ENCODE measurements at regions not wholly inside any gene's neighbourhood (a gene's known extent, or its start where the extent isn't known, plus 50 kb on each side); places are given as distances from the start of the nearest gene placed in this dataset.
"Not testable (repeated sequence)": the region's sequence is repeated elsewhere in the genome, so short reads cannot be mapped to it uniquely, and the experiment has no call there.

DNA sequence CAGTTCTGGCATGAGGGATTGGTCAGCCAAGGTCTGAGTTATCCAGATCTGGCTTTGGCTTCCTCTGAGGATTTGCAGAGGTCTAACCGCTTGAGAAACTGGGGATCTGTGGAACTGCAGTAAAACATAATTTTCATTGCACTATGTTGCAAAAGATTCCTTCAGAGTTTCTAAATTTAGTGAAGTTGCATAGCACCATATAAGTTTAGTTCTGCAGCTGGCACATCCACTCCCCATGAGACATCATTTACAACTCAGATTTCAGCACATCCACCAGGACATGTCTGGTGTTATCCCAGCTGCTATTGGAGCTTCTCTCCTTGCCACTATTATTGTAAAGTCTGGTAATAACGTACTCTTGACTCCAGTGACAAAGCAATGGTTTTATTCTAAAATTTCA is 181.5 kb downstream of the CWF19L2 start:
- DNase-seq: no peak

DNA sequence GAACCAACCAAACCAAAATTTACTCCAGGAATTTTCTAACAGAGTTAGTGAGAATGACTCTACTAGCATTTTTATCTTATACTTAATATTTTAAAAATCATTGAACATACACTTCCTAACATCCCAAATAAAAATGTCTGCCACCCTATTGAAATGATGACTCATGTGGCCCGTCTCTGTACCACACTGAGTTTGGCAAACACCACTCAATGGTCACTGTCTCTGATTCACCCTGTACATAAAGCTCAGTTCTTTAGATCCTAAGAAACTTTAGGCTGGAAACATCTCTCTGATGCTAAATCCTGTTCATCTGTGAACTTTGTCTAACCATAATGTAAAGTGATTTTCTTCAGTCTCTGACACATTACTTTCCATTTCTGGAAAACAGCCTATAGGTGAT is 182.0 kb downstream of the CWF19L2 start:
- no peak for DNase-seq

DNA sequence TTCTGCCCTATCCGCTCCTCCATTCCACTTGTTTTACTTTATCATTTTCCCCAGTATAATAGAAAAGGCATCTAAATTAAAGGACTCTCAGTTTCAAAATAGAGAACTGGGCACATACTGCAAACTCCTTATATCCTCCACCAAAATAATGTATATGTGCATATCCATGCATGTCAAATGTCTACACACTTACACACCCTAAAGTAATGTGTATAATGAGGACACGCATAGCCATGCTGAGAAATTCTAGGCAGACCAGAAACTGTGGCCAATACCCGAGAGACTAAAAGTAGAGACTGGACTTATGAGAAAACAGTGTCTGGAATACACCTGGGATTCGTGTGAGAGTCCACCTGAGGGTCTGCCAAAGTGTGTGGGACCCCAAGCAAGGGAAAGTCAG is 183.5 kb downstream of the CWF19L2 start:
- DNase-seq: no peak

DNA sequence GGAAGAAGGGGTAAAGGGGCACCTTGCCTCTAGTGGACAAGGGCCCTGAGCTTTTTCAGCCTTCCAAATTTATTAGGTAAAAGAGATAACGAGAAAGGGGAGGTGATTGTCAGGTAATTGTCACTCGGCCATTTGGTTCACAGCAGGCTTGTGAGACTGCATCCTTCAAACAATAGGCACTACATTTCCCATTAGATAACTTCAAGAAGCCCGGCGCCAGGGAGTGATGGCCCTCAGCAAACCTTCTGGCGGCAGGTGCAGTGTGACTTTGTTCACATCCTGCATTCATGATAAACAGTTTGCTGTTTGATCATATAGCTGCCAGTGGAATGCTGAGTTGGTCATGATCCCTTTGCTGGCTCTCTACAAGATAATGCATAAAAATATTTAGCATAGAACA is 185.1 kb downstream of the CWF19L2 start:
- DNase-seq: no peak

DNA sequence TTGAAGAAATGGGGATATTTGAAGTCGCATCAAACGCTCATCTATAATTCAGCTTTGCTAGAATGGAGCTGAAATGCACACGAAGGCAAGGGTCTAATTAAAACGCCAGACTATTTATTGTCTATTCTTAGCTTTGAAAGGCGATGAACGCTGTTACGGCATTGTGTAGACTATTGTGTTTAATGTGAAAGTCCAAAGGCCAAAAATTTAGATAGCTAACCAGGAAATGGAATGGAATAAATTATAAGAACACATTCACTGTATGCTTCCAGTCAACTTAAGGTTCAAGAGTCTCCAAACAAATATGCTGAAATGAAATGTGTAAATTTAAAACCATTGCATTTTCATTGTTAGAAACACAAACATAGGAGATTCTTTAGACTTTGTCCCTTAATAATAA is 186.2 kb downstream of the CWF19L2 start:
- DNase-seq: no peak

DNA sequence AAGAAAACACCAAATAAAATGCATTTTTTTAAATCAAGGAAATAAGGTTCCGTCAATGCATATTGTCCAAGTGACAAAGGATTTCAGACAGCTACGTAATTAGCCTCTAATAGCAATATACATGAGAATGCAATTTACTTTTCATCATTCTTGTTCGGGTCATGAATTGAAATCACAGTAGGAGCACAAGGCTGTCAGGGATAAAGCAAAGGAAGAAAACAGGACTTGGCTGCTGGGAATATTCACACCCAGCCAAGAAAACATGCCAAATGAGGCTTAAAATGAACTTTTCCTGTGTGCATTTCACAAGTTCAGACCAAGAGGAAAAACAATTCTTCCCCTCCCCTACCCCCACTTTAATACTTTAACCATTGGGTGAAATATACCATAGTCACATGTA is 188.6 kb downstream of the CWF19L2 start:
- DNase-seq: no peak

DNA sequence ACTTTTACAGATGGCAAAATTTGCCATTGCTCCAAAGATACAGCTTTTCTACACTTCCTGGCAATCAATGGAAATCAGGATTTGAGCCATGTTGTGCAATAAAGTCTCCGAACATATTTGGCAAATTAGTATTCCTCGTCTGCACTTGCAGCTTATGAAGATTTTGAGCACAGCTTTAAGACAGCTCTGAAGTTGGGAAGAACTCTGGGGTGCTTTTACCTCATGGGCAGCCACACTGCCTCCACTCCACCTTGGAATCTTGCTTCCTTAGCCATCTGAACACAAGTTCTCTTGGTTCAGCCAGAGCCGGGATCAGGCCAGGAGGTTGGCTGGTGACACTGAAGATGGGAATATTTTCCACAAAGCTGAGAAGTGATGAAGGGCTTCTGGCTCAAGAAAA is 191.2 kb downstream of the CWF19L2 start:
- DNase-seq: no peak

DNA sequence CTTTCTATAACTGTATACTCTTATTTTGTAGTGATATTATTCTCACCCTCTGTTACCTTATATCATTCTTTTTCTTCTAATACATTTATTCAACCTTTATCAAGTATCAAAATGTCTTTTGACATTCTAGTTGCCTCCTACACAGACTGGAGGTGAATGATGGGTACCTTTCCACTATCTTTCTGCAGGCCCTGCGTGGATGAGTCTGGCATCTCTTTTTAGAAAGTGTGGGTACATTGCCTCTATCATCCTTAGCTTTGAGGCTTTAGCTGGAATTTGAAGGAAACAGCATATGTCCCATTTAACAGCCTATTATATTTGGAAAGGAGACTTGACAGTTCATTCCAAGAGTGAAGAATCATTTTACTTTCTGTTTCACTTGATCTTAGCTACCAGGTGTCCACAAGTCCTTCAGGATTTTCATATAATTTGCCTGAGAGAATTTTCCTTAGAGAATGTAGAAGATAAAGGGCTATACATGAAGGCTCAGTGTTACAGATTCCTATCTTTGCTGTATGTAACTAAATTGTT is 192.0 kb downstream of the CWF19L2 start:
- DNase-seq: no peak

DNA sequence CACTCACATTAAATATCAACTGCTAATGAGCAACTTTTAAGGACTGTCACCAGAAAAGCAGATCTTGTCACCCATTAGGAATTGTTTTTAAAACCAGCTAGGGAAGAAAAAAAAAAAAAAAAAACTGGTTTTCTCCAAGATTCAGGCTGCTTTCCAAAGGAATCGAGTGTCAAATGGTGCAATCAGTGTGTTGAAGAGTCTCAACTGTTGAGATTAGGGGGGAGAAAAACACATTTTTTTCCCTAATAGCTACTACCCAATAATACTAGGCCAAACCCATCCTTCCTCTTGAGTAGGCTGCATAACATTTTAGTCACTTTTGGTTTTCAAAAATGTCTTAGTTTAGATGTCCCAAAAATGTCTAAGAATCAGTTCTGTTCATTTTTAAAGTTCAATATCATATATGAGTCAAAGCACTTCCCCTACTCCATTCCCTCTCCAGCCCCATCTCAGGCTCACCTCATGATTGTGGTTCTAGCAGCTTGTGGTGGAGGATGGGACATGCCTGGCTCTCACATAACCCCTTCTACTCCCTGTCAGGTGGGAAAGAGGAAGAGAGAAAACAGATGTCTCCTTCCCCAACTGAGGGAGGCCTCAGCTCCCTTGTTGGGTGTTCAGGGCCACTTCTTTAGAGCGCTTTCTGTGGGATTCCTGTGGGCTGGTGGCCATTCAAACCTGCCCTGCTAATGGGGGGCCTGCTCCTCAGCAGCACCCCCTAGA is 193.6 kb downstream of the CWF19L2 start:
- no peak for DNase-seq

DNA sequence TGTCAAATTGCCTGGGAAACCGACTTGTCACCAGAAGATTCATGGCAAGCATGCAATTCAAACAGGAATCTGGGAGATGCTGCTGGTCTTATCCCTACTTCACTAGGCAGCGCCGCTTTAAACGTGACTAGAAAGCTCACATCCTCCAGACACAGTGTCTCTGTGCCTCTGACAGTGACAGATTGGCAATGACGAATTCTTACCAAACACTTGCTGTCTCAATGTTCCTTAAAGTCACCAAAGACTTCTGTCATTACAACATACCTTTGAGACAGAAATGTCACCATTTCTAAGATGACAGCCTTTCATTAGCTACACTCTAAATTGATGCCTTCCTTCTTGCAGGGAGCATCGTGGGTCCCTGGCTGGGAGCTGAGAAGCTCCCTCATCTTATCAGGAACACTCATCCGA is 197.8 kb downstream of the CWF19L2 start:
- no peak for DNase-seq

DNA sequence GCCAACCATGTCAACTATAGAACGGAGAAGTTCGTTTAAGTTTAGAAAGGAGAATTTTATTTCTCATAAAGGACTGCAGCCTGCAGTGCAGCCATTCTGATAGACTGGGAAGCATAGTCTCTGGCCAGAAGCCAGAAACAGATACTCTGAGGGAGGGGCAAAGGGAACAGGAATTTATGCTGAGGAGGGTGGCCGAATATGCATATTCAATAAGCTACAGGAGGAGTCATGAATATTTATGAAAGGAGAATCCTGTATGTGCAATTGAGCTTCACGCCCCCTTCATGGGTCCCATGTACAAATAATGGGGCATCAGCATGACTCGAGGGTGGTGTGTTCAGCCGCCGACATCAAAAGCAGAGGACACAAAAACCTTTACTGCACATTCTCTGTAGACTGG is 199.9 kb downstream of the CWF19L2 start:
- no peak for DNase-seq

DNA sequence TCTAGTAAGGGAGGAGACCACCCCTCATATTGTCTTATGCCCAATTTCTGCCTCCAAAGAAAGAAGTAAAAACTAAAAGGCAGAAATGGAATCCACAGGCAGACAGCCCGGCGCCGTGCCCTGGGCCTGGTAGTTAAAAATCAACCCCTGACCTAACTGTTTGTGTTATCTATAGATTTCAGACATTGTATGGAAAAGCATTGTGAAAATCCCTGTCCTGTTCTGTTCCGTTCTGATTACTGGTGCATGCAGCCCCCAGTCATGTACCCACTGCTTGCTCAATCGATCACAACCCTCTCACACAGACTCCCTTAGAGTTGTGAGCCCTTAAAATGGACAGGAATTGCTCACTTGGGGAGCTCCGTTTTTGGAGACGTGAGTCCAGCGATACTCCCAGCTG is 204.0 kb downstream of the CWF19L2 start:
- not testable (repeated sequence) for DNase-seq

DNA sequence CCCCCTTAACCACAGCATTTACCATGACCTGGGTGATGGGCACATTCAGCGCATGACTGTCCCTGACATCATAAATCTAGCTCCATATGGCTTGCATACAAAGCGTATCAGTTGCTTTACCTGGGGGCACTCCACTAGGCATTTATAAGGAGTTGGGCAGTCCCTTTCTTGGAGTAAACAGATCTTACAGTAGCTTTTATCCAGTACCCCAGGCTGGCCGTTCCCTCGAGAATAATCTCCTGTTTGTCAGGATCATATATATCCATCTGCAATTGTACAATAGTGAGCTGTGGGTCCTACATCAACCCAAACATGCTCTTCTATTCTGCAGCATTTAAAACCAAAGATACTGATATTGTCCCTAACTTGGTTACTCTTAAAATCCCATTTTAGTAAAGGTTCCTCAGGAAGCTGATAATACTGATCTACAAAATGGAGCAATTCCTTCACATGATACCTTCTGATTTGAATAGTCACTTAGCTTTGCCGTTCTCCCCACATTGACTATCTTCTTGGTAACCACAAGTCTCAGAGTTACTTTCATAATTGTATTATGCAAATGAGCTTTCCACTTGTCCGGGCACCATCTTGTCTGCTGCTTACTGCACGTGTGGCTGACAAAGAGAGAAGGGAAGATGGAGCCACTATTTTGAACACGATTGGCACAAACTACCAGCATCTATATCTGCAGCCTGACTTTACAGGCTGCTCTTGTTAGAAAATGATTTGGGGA is 205.0 kb downstream of the CWF19L2 start:
- no peak for DNase-seq

DNA sequence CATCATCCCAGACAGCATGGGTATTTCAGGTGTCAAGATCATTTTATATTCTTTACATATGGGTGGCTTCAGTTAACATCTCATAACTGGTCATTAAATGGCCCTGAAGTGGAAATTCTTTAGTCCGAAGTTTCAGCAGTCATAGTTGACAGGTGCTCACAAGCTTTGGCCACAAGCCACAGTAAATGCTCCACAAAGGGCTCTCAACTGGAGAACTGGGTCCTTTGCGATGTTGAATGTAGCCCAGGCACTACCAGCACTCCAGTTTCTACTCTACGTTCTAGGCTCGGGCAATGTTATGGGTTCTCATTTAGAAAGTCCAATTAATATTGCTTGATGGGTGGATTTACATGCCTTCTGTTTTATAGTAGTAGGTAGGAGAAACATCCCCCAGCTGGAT is 206.3 kb downstream of the CWF19L2 start:
- DNase-seq: no peak

DNA sequence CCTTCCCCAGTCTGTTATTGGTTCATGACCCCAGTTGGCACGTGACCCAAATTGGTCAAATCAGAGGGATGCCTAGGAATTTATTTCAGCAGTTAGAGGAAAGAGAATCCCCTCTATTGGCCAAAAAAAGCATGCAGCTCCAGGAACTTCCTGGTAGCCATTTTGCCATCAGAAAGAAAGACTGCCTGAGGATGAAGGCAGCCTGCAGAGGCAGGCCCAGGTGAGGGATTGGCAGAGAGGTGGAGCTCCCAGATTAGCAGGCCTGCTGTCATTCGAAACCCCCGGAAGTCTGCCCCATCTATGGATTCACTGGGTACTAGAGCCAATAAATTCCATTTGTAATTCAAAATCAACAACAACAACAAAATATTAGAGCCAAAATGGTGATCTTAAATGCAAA is 207.6 kb downstream of the CWF19L2 start:
- DNase-seq: no peak

DNA sequence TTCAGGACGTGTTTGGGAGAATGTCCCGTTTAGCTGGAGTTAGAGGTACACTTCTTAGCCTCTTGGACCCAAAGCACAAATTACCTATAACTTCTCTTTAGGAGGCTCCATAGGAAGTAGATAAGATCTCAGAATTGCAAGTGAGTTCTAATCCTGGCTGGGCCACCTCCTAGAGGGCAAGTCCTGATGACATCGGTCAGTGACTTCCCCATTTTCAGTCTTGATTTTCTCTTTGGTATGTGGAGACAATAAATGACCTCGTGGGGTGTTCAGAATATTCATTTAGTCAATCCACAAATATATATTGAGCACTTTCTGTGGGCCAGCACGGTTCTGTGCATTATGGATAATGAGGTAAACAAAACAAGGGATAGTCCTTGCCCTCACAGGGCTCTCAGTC is 208.6 kb downstream of the CWF19L2 start:
- no peak for DNase-seq

DNA sequence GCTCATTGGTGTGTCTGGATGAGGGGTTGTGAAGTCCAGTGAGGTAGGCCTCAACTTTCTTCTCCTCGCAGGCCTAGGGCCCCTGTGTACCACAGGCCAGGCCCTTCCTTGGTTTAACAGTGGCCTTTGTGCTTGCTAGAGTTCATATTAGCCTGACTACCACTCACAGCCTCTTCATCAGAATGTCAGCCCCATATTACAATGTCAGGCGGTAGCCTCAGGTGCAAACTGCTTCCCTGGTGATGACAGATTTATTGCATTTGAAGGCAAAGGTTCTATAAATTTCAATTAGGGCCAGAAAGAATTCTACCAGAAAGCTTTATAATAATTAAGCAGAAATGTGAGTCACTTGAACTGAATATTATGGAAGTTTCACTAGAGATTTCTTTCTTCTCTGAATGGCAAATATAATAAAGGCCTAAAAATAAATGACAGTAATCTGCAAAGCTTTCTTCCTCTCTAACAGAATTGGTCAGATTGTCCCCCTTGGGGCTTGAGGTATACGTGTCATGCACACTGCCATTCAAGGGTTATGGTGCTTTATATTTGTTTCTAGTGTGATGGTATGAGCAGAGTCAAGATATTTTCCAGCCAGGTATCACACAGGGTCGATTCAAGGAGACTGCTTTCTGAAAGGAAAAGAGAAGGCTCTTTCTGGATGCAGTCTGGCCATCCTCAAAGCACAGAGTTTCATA is 210.3 kb downstream of the CWF19L2 start:
- DNase-seq: no peak

DNA sequence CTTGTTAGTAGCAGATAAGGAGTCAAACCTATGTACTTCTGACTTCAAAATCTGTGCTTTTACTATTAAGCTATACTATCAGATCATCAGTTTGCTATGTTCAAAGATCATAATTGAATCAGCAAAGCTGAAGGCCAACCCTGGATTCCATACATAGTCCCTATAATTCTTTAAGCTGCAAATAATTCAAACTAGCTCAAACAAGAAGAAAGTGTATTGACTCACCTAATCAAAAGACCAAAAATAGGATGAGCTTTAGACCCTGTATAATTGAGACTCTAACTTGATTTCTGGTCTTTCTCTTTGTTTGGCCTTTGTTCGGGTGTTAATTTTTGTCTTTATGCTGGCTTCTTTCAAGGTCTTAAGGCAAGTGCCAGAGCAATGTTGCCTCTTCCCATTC is 213.7 kb downstream of the CWF19L2 start:
- no peak for DNase-seq

DNA sequence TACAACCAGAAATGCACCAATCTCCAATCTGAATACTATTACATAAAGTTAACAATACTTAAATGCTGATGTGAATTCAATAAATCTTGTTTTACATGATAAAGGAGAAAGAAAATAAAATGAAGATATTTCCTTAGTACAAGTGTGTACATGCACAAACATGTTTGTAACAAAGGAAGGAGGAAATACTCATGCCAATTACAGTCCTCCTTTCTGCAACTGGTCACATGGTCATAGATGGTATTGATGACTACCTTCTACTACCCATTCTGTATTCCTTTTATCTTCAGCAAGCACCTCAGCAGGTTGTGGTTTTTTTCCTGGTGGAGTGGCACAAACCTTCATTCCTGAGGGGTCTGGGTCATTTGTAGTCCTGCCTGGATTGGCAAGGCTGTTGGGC is 214.2 kb upstream of the GUCY1A2 start:
- DNase-seq: no peak

DNA sequence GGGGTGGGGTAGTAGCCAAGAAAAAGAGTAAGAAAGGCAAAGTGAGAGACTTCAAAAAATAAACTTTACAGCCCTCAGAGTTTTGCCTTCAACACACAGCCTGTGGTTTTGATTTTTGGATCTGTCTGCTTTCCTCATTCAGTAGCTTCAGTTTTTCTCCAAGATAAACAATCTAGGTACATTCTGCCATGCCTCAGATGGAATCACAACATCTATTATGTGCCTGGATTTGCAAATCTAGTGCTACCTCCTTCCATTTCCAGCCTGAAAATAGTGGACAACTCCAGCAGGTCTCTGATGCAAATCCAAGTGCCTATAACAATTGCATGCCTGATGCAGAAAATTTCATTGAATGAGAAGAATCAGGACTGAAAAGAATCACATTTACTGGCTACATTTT is 206.6 kb upstream of the GUCY1A2 start:
- no peak for DNase-seq

DNA sequence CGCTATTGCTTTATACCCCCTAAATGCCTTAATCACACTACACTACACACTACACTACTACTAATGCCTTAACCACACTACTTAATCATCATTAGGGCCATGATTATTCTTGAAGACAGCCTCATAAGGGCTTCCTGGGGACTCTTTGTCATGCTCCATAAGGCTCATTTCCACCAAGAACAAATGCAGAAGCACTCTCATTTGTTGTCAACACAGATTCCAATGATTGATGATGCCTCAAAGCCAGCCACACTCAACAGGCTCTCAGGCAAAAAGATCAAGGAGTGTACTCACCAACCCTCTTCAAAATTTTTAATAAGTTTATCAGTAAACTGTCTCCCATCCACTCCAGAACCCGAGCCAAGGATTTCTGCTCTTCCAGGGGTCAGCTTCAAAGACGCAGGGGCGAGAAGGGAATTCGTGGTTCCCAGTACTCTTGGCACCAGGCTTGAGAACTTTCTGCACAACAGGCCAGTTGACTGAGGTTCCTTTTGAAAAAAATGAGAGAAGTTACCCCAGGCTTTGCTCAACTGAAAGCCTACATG is 204.7 kb upstream of the GUCY1A2 start:
- no peak for DNase-seq

DNA sequence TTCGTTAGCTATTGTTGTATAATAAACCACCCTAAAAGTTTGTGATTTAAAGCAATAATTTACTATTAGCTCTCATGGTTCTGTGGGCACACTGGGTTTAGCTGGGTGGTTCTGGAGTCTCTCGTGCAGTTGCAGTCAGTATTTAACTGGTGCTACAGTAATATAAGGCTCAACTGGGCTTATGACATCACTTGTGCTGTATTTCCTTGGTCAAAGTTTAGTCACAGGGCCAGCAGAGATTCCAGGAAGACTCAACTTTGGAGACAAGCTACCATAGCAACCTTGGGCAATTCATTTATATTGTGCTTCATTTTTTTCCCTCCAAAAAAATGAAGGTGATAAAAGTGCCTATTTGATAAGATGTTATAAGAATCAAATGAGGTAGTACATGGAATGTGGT is 204.2 kb upstream of the GUCY1A2 start:
- DNase-seq: no peak

DNA sequence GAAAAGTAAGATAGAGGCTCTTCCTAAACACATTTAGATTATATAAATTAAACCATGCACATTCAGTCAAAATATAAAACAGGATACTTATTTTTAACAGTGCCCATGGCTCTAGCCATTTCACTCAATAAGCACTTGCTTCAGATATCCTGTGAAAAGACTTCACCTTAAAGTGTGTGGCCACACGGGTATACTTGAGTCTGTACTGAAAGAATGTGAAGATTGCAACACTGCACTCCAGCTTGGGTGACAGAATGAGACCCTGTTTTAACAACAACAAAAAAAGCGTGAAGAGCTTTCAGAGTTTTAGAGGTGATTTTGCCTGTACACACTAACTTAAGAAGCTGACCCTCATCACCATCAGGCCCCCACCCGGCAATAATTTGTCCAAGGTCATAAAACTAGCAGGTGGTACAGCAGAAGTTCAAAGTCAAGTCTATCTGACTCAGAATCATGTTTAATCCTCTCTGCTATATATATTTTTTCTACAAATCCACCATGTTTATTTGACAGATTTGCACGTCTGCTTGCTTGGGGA is 203.5 kb upstream of the GUCY1A2 start:
- DNase-seq: no peak
